B cell (primary cell): ENCODE measurements at regions not wholly inside any gene's neighbourhood (a gene's known extent, or its start where the extent isn't known, plus 50 kb on each side); places are given as distances from the start of the nearest gene placed in this dataset.
"Not testable (repeated sequence)": the region's sequence is repeated elsewhere in the genome, so short reads cannot be mapped to it uniquely, and the experiment has no call there.

ENCODE experiments used
- ATAC-seq: fragments of 200-7000 bp; cut with Tn5 transposase; one replicate; pipeline ENCODE4 v1.10.0; 2021; ENCODE audit warnings: low read depth, mild to moderate bottlenecking, moderate number of reproducible peaks, moderate library complexity
- CTCF ChIA-PET: fragments of 350-600 bp; sonication (Branson Sonifier 250); formaldehyde crosslinking; loops from one replicate; lab custom pipeline; 2021; ENCODE audit warnings: antibody characterized with exemption, inconsistent platforms; lab: Charles Lee
- POLR2A ChIA-PET: fragments of 350-600 bp; sonication (Branson Sonifier 250); formaldehyde crosslinking; loops from one replicate; lab custom pipeline; 2021; ENCODE audit warnings: antibody characterized with exemption; lab: Charles Lee
- DNase-seq: peaks from one replicate; pipeline ENCODE4 v3.0.0; 2013
- H2AFZ ChIP-seq: 2 replicates; pipeline ENCODE4 v1.6.1; 2012; ENCODE audit warnings: mild to moderate bottlenecking, low read depth, low read length; ENCODE audit not compliant: insufficient read depth, poor library complexity, severe bottlenecking
- H3K27ac ChIP-seq, 2 donors: 1 replicate in 1 of 2; 2 replicates in 1 of 2; pipeline ENCODE4 v1.5.1; 2012 to 2013; ENCODE audit warnings: low read length in 2 of 2, mild to moderate bottlenecking in 2 of 2, moderate library complexity in 1 of 2
- H3K27me3 ChIP-seq, 4 experiments: fragments of 200-600 bp in 1 of 4; sonication (generic) in 1 of 4; replicated peaks in 1 of 4; 1 replicate in 2 of 4; 2 replicates in 2 of 4; pipeline versions ENCODE4 v1.6.1 to v1.7.0; 2013 to 2016; ENCODE audit warnings: low read length in 3 of 4, mild to moderate bottlenecking in 2 of 4, mixed read lengths in 1 of 4, moderate library complexity in 1 of 4; ENCODE audit not compliant: insufficient read depth in 4 of 4, control insufficient read depth in 3 of 4; ENCODE audit errors: control extremely low read depth in 1 of 4
- H3K36me3 ChIP-seq, 2 experiments: replicated peaks in 1 of 2; 1 replicate in 1 of 2; 2 replicates in 1 of 2; pipeline versions ENCODE4 v1.6.1 to v1.7.1; 2013; ENCODE audit warnings: low read length in 1 of 2; ENCODE audit not compliant: insufficient read depth in 2 of 2, control insufficient read depth in 1 of 2; ENCODE audit errors: control extremely low read depth in 1 of 2, extremely low read depth in 1 of 2
- H3K4me1 ChIP-seq, 2 donors: fragments of 200-600 bp in 1 of 2; sonication (generic) in 1 of 2; 1 replicate in 1 of 2; 2 replicates in 1 of 2; pipeline versions ENCODE4 v1.5.1 to v1.6.1; 2013 to 2017; ENCODE audit warnings: low read length in 2 of 2; ENCODE audit not compliant: control insufficient read depth in 2 of 2, insufficient read depth in 2 of 2
- H3K4me2 ChIP-seq: replicated peaks from 2 replicates; pipeline ENCODE3; 2012; ENCODE audit warnings: mild to moderate bottlenecking, low read depth, low read length; ENCODE audit not compliant: poor library complexity, severe bottlenecking
- H3K4me3 ChIP-seq, 5 experiments: fragments of 200-600 bp in 1 of 5; sonication (generic) in 1 of 5; 1 replicate in 3 of 5; 2 replicates in 2 of 5; pipeline versions ENCODE4 v1.5.1 to v1.7.0; 2011 to 2016; ENCODE audit warnings: low read length in 4 of 5, mild to moderate bottlenecking in 4 of 5, low read depth in 2 of 5, control low read depth in 1 of 5, moderate library complexity in 1 of 5; ENCODE audit not compliant: insufficient read depth in 1 of 5; ENCODE audit errors: control extremely low read depth in 1 of 5, extremely low read depth in 1 of 5
- H3K79me2 ChIP-seq: fragments of 200-600 bp; sonication (generic); one replicate; pipeline ENCODE4 v1.6.0; 2016; ENCODE audit warnings: low read length; ENCODE audit not compliant: control insufficient read depth, insufficient read depth
- H3K9ac ChIP-seq: fragments of 200-600 bp; sonication (generic); 2 replicates; pipeline ENCODE4 v1.6.1; 2017; ENCODE audit warnings: mild to moderate bottlenecking, low read length, moderate library complexity
- H3K9me3 ChIP-seq, 3 donors: one replicate each; pipeline versions ENCODE4 v1.6.1 to v1.7.1; 2013; ENCODE audit warnings: low read length in 2 of 3; ENCODE audit not compliant: control insufficient read depth in 2 of 3, insufficient read depth in 1 of 3; ENCODE audit errors: control extremely low read depth in 1 of 3
- H4K20me1 ChIP-seq: 2 replicates; pipeline ENCODE4 v1.6.0; 2012; ENCODE audit warnings: mild to moderate bottlenecking, low read length; ENCODE audit not compliant: insufficient read depth, control insufficient read depth, poor library complexity, severe bottlenecking
- H3K27ac Mint-ChIP-seq: one replicate; pipeline ENCODE4 v1.8.0; 2021; ENCODE audit warnings: mixed read lengths
- H3K27me3 Mint-ChIP-seq: one replicate; pipeline ENCODE4 v1.8.0; 2021; ENCODE audit warnings: mixed read lengths
- H3K4me1 Mint-ChIP-seq: one replicate; pipeline ENCODE4 v1.8.0; 2021; ENCODE audit warnings: mixed read lengths
- H3K4me3 Mint-ChIP-seq: one replicate; pipeline ENCODE4 v1.8.0; 2021; ENCODE audit warnings: mixed read lengths
- H3K9me3 Mint-ChIP-seq: one replicate; pipeline ENCODE4 v1.8.0; 2022; ENCODE audit warnings: mixed read lengths; ENCODE audit not compliant: insufficient read depth
- EZH2 ChIP-seq: IDR thresholded peaks from 2 replicates; pipeline ENCODE4 v1.6.1; 2012; ENCODE audit warnings: borderline replicate concordance, low read depth, mild to moderate bottlenecking, moderate library complexity, low read length; ENCODE audit not compliant: insufficient read depth, poor library complexity, severe bottlenecking
- WGBS: methylation state at CpG from one replicate; pipeline ENCODE4 v1.1.5; 2013; ENCODE audit warnings: missing lambda C conversion rate; ENCODE audit not compliant: insufficient coverage; 5-methylcytosine and 5-hydroxymethylcytosine counted together
- intact Hi-C: fragments of 100-400 bp; cut with micrococcal nuclease; formaldehyde crosslinking; loops from one replicate; pipeline ENCODE4 v1.10.0; 2022
- TF ChIP-seq, protein P1 (sequence below): fragments of 200-600 bp; IDR thresholded peaks from one replicate; pipeline ENCODE4 v1.8.0; 2022; ENCODE audit warnings: antibody characterized with exemption, mild to moderate bottlenecking

DNA sequence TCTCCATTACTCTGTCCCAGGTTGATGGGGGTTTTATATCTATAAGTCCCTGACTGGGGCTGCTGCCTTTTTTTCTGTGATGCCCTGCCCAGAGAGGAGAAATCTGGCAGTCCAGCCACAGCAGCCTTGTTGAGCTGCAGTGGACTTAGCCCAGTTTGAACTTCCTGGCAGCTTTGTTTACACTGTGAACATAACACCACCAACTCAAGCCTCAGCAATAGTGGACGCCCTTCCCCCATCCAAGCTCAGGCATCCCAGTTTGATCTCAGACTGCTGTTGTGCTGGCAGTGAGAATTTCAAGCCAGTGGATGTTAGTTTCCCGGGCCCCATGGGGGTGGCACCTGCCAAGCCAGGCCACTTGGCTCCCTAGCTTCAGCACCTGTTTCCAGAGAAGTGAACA lies 298.5 kb upstream of the KDM5D start:
- no peaks in the 10 kb centered on the region for H3K9me3 ChIP-seq
- intact Hi-C loops: no loop called here
- H3K9ac ChIP-seq: no peak overlapping the region
- no peaks in the 10 kb centered on the region for H4K20me1 ChIP-seq
- no peak overlapping the region for H3K4me3 Mint-ChIP-seq
- ChIA-PET POLR2A (no interaction called here), CTCF (no interaction called here)
- no peaks in the 10 kb centered on the region for H3K4me1 Mint-ChIP-seq
- no peak overlapping the region for H3K27ac Mint-ChIP-seq
- H3K27me3 ChIP-seq: no peaks in the 10 kb centered on the region
- H2AFZ ChIP-seq: no peak overlapping the region
- H3K79me2 ChIP-seq: no peaks in the 10 kb centered on the region
- ATAC-seq (no peak), DNase-seq (no peak)
- H3K4me2 ChIP-seq: no peak overlapping the region
- H3K9me3 Mint-ChIP-seq: no peaks in the 10 kb centered on the region
- 80% methylated on average over 1 of the region's 2 CpGs for WGBS
- no peaks in the 10 kb centered on the region for H3K27me3 Mint-ChIP-seq
- no peak overlapping the region for H3K27ac ChIP-seq
- H3K4me1 ChIP-seq: no peaks in the 10 kb centered on the region
- H3K4me3 ChIP-seq: no peak overlapping the region
- no peaks in the 10 kb centered on the region for H3K36me3 ChIP-seq
- no peak for TF ChIP-seq EZH2
- TF ChIP-seq, protein P1, sequence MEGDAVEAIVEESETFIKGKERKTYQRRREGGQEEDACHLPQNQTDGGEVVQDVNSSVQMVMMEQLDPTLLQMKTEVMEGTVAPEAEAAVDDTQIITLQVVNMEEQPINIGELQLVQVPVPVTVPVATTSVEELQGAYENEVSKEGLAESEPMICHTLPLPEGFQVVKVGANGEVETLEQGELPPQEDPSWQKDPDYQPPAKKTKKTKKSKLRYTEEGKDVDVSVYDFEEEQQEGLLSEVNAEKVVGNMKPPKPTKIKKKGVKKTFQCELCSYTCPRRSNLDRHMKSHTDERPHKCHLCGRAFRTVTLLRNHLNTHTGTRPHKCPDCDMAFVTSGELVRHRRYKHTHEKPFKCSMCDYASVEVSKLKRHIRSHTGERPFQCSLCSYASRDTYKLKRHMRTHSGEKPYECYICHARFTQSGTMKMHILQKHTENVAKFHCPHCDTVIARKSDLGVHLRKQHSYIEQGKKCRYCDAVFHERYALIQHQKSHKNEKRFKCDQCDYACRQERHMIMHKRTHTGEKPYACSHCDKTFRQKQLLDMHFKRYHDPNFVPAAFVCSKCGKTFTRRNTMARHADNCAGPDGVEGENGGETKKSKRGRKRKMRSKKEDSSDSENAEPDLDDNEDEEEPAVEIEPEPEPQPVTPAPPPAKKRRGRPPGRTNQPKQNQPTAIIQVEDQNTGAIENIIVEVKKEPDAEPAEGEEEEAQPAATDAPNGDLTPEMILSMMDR: no peak

DNA sequence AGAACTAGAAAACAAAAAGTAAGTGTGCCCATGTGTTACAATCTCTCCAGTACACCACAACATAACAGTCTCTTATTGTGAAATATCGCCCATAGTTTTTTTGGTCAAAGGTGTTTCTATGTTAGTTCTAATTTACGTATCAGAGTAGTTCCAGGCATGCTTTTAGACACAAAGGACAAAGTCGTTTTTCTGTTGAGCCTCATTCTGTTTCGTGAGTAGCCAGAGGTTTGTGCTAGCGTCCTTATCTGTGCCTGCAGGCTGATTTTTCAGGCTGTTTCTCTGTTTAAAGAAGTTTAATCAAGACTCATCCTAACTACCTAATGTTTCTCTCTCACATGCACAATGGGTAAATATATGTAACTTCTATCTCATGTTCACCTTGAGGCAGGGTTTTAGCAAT lies 281.1 kb upstream of the KDM5D start:
- Histone ChIP-seq H3K27me3 (no peaks in the 10 kb centered on the region), H3K4me3 (no peak overlapping the region), H3K4me2 (no peak overlapping the region), H3K79me2 (no peaks in the 10 kb centered on the region), H3K9me3 (no peaks in the 10 kb centered on the region), H4K20me1 (no peaks in the 10 kb centered on the region), H3K36me3 (no peaks in the 10 kb centered on the region), H3K9ac (no peak overlapping the region), H3K27ac (no peak overlapping the region), H2AFZ (no peak overlapping the region), H3K4me1 (no peaks in the 10 kb centered on the region)
- no peaks in the 10 kb centered on the region for H3K9me3 Mint-ChIP-seq
- intact Hi-C loops: no loop called here
- no peaks in the 10 kb centered on the region for H3K27me3 Mint-ChIP-seq
- no peak for ATAC-seq
- no peak for TF ChIP-seq EZH2
- TF ChIP-seq, protein P1: no peak
- no peak overlapping the region for H3K27ac Mint-ChIP-seq
- ChIA-PET POLR2A (no interaction called here), CTCF (no interaction called here)
- no peak for DNase-seq
- H3K4me3 Mint-ChIP-seq: no peak overlapping the region
- no peaks in the 10 kb centered on the region for H3K4me1 Mint-ChIP-seq
- 100% methylated on average over 1 of the region's 5 CpGs for WGBS

DNA sequence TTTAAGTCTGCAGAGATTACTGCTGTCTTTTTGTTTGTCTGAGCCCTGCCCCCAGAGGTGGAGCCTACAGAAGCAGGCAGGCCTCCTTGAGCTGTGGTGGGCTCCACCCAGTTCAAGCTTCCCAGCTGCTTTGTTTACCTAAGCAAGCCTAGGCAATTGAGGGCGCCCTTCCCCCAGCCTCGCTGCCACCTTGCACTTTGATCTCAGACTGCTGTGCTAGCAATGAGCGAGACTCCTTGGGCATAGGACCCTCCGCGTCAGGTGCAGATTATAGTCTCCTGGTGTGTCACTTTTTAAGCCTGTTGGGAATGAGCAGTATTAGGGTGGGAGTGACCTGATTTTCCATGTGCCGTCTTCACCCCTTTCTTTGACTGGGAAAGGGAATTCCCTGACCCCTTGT lies 248.9 kb upstream of the KDM5D start:
- POLR2A ChIA-PET, H3K27ac ChIP-seq, DNase-seq, intact Hi-C loops, H3K79me2 ChIP-seq, ATAC-seq, H3K9me3 ChIP-seq, CTCF ChIA-PET, H3K9ac ChIP-seq, H3K4me1 Mint-ChIP-seq, H3K27me3 Mint-ChIP-seq, H2AFZ ChIP-seq, H3K36me3 ChIP-seq, H3K27ac Mint-ChIP-seq, H4K20me1 ChIP-seq, H3K27me3 ChIP-seq, H3K4me3 Mint-ChIP-seq, H3K4me3 ChIP-seq, H3K9me3 Mint-ChIP-seq, H3K4me1 ChIP-seq, H3K4me2 ChIP-seq: not testable (repeated sequence)
- 94% methylated on average over 3 of the region's 6 CpGs for WGBS
